PC-9 (cell line): ENCODE measurements at regions not wholly inside any gene's neighbourhood (a gene's known extent, or its start where the extent isn't known, plus 50 kb on each side); places are given as distances from the start of the nearest gene placed in this dataset.

Experiments
- BruUV-seq: library from RNA; stranded (reverse); fragments of 400-500 nt; replicated peaks from 2 replicates; lab custom pipeline; 2021; lab: Mats Ljungman, UMichigan
- CTCF ChIA-PET: fragments of 300-600 bp; sonication (Branson Sonifier 250); formaldehyde crosslinking; loops from one replicate; lab custom pipeline; 2022; ENCODE audit warnings: antibody characterized with exemption; lab: Charles Lee
- POLR2A ChIA-PET: fragments of 300-600 bp; sonication (Branson Sonifier 250); formaldehyde crosslinking; loops from one replicate; lab custom pipeline; 2022; ENCODE audit warnings: antibody characterized with exemption; ENCODE audit not compliant: unreplicated experiment; lab: Charles Lee
- DNase-seq, 2 experiments: peaks; one replicate each; pipeline versions ENCODE4 v3.0.0 to v3.0.0-alpha.2; 2015 to 2022; ENCODE audit warnings: mixed read lengths in 1 of 2
- H2AFZ ChIP-seq: fragments of 200-600 bp; sonication (generic); 2 replicates; pipeline ENCODE4 v1.8.1; 2017; ENCODE audit warnings: antibody characterized with exemption
- H3F3A ChIP-seq: fragments of 200-600 bp; sonication (generic); 2 replicates; pipeline ENCODE4 v1.8.1; 2017; ENCODE audit warnings: antibody characterized with exemption, mild to moderate bottlenecking, low read depth; ENCODE audit not compliant: insufficient read depth
- H3K27ac ChIP-seq: fragments of 200-600 bp; sonication (generic); 2 replicates; pipeline ENCODE4 v1.6.1; 2016; ENCODE audit warnings: mixed run types
- H3K27me3 ChIP-seq: fragments of 200-600 bp; sonication (generic); 2 replicates; pipeline ENCODE4 v1.6.1; 2016; ENCODE audit warnings: low read depth, mixed run types; ENCODE audit not compliant: insufficient read depth
- H3K36me3 ChIP-seq: fragments of 200-600 bp; sonication (generic); 2 replicates; pipeline ENCODE4 v1.6.1; 2016; ENCODE audit warnings: low read depth, mixed run types
- H3K4me1 ChIP-seq: fragments of 200-600 bp; sonication (generic); replicated peaks from 2 replicates; pipeline ENCODE4 v1.6.1; 2016; ENCODE audit warnings: mixed run types; ENCODE audit not compliant: insufficient read depth
- H3K4me2 ChIP-seq: fragments of 200-600 bp; sonication (generic); 2 replicates; pipeline ENCODE4 v1.6.1; 2017; ENCODE audit warnings: mixed run types
- H3K4me3 ChIP-seq: fragments of 200-600 bp; sonication (generic); 2 replicates; pipeline ENCODE4 v1.6.1; 2016; ENCODE audit warnings: mixed run types
- H3K79me2 ChIP-seq: fragments of 200-600 bp; sonication (generic); 2 replicates; pipeline ENCODE4 v1.6.1; 2017; ENCODE audit warnings: low read depth, mixed run types
- H3K9me2 ChIP-seq: fragments of 200-600 bp; sonication (generic); 2 replicates; pipeline ENCODE4 v1.8.1; 2017; ENCODE audit warnings: mild to moderate bottlenecking; ENCODE audit not compliant: insufficient read depth
- H3K9me3 ChIP-seq: fragments of 200-600 bp; sonication (generic); 2 replicates; pipeline ENCODE4 v1.8.1; 2016; ENCODE audit warnings: low read depth; ENCODE audit not compliant: insufficient read depth
- H4K20me1 ChIP-seq: fragments of 200-600 bp; sonication (generic); 2 replicates; pipeline ENCODE4 v1.8.1; 2017; ENCODE audit not compliant: insufficient read depth
- CTCF ChIP-seq: fragments of 200-600 bp; sonication (generic); conservative IDR thresholded peaks from 2 replicates; pipeline ENCODE4 v1.6.1; 2017; ENCODE audit warnings: mixed run types, antibody characterized with exemption, mild to moderate bottlenecking, moderate library complexity
- EZH2 ChIP-seq: fragments of 200-600 bp; sonication (generic); IDR thresholded peaks from 2 replicates; pipeline ENCODE4 v1.8.0; 2017; ENCODE audit warnings: antibody characterized with exemption, low read depth
- intact Hi-C: fragments of 100-400 bp; cut with micrococcal nuclease; formaldehyde crosslinking; loops from one replicate; pipeline ENCODE4 v1.10.0; 2022; ENCODE audit not compliant: unreplicated experiment

GRCh38 chr6:82088978-82089771 is 158.4 kb downstream of the IBTK start:
- no peak overlapping the region for H2AFZ ChIP-seq
- no TSS peak for BruUV-seq

GRCh38 chr6:82086944-82087343 is 160.6 kb downstream of the IBTK start:
- no TSS peak for BruUV-seq
- intact Hi-C loops, result no loop called here
- POLR2A ChIA-PET, result no interaction called here
- no peaks in the 10 kb centered on the region for H4K20me1 ChIP-seq
- H3K79me2 ChIP-seq, result no peaks in the 10 kb centered on the region
- H3K4me1 ChIP-seq, result no peaks in the 10 kb centered on the region
- DNase-seq, result no peak
- H3K4me2 ChIP-seq, result no peak overlapping the region
- H3K27ac ChIP-seq, result no peak overlapping the region
- CTCF ChIA-PET, result no interaction called here
- no peaks in the 10 kb centered on the region for H3K27me3 ChIP-seq
- H3F3A ChIP-seq, result no peaks in the 10 kb centered on the region
- no peaks in the 10 kb centered on the region for H3K9me3 ChIP-seq
- no peak overlapping the region for H2AFZ ChIP-seq
- no peak overlapping the region for H3K4me3 ChIP-seq
- TF ChIP-seq CTCF (no peak), EZH2 (no peak)
- no peaks in the 10 kb centered on the region for H3K36me3 ChIP-seq
- H3K9me2 ChIP-seq, result no peaks in the 10 kb centered on the region

More at GRCh38 chr6:82088978-82089771, 158.4 kb downstream of the IBTK start:
- Histone ChIP-seq H4K20me1 (no peaks in the 10 kb centered on the region), H3K27ac (no peak overlapping the region), H3K4me2 (no peak overlapping the region), H3K79me2 (no peaks in the 10 kb centered on the region), H3K4me3 (no peak overlapping the region), H3K27me3 (no peaks in the 10 kb centered on the region), H3K4me1 (no peaks in the 10 kb centered on the region), H3K9me2 (no peaks in the 10 kb centered on the region), H3F3A (no peaks in the 10 kb centered on the region), H3K36me3 (no peaks in the 10 kb centered on the region), H3K9me3 (no peaks in the 10 kb centered on the region)
- intact Hi-C loops, result no loop called here
- POLR2A ChIA-PET, result no interaction called here
- no peak for DNase-seq
- TF ChIP-seq EZH2 (no peak), CTCF (no peak)
- CTCF ChIA-PET, result no interaction called here

- POLR2A ChIA-PET, result no interaction called here
- TF ChIP-seq CTCF, result no peak
- no peak for TF ChIP-seq EZH2
- no TSS peak for BruUV-seq
- intact Hi-C loops, result no loop called here
- DNase-seq, result no peak
- Histone ChIP-seq H3K4me2 (no peak overlapping the region), H3K9me2 (no peaks in the 10 kb centered on the region), H3K27ac (no peak overlapping the region), H3K4me1 (no peaks in the 10 kb centered on the region), H3F3A (no peaks in the 10 kb centered on the region), H2AFZ (no peak overlapping the region), H3K4me3 (no peak overlapping the region), H3K27me3 (no peaks in the 10 kb centered on the region), H3K9me3 (no peaks in the 10 kb centered on the region), H4K20me1 (no peaks in the 10 kb centered on the region), H3K79me2 (no peaks in the 10 kb centered on the region), H3K36me3 (no peaks in the 10 kb centered on the region)
- CTCF ChIA-PET, result no interaction called here
Observed at GRCh38 chr6:82085701-82086100, 161.8 kb downstream of the IBTK start.
